HG02763 (cell line): ENCODE measurements at regions not wholly inside any gene's neighbourhood (a gene's known extent, or its start where the extent isn't known, plus 50 kb on each side); places are given as distances from the start of the nearest gene placed in this dataset.

Experiments
- ATAC-seq: cut with Tn5 transposase; IDR thresholded peaks from one replicate; pipeline ENCODE4 v1.9.1; 2021; ENCODE audit warnings: mild to moderate bottlenecking, moderate library complexity; ENCODE audit not compliant: unreplicated experiment

DNA sequence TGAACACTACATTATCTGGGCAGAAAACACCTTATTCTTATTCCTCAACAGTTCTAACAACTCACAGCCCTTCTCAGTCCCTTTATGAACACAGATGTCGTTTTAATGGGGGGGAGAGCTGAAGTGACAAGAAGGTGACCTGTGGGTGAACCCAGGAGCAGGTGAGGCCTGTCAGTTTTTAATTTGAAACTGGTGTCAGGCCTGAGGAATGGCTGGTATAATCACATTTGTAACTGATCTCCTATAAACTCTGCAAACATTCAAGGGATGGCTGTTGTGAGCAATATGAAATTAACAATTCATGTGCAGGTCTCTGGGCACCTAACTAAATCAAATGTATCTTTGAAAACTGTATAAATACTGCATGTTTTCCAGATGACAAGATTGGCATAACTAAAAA lies 362.1 kb upstream of the NR5A2 start:
- ATAC-seq, result no peak

DNA sequence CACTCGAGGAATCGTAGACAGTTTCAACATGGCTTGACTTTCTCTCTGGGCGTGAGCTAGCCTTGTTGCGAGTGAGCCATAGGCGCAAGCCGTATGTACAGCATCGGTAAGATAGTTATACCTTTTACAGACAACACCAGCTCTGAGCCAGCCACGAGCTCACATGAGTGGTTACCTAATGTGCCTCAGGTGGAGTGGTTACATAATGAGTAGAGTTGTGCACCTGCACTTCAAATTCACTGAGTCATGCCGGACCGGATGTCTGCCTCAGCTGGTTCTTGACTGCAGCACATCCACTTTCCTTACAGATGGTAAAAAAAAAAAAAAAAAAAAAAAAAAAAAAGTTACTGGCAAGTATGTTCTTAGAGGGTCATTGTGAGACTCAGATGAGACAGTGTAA lies 360.4 kb upstream of the NR5A2 start:
- no peak for ATAC-seq

DNA sequence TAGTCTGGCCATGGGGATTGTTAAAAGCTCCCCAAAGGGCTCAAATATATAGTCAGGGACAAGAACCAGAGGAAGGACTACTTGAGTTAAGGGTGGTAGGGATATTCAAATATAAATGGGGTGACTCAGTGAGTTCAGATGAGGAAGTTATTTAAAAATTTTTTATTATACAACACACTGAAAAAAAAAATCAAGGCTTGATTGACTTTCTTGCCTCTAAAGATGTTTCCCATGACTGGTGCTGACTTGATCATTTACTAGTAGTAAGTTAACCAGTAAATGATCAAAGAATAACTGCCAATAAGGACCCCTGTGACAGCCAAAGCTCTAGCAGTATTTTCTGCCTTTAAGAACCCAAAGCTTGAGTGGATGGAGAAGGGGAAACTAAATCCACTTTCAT lies 357.6 kb upstream of the NR5A2 start:
- ATAC-seq, result no peak

DNA sequence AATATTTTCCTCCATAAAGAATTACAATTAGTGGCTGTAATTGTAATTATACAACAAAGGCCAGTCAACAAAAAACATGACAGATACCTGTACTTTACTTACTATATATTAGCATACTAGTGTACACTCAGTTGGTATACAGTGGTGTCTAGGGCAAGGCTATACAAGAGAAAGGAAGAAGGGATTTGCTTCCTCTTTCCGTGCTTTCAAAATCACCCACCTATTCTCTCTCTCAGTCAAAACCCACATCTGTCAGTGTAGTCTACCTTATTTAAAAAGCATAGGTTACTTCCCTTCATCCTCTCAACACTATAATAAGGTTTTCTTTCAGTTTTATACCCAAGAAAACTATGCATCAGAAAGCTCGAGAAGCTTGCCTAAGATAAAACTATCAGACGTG lies 355.8 kb upstream of the NR5A2 start:
- ATAC-seq, result no peak

DNA sequence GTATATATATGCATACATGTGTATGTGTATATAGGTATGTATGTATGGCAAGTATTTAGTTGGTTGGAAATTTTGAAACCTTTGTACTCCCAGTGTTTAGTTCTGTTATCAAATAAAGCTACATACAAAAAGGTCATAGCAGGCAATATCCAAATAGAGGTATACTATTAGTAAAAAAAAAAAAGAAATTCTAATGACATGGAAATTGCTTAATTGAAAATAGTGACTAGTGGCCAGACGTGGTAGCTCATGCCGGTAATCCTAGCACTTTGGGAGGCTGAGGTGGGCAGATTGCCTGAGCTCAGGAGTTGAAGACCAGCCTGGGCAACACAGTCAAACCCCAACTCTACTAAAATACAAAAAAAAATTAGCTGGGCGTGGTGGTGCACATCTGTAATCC lies 351.6 kb upstream of the NR5A2 start:
- ATAC-seq, result no peak

DNA sequence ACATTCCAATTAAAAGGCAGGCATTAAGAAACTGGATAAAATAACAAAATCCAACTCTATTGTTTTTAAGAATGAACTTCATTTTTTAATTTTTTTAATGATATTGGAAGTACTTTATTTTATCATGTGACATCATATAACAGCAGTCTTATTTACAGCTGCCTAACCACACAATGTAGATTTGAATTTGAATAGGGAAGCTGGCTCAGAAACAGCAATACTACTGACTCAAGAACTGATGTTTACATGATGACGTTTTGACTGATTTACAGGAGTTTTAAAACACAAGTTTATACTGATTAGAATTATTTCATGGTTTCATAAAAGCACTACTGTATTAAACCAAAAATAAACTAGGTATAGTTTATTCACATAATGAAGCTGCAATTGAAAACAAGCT lies 348.7 kb upstream of the NR5A2 start:
- ATAC-seq, result no peak

DNA sequence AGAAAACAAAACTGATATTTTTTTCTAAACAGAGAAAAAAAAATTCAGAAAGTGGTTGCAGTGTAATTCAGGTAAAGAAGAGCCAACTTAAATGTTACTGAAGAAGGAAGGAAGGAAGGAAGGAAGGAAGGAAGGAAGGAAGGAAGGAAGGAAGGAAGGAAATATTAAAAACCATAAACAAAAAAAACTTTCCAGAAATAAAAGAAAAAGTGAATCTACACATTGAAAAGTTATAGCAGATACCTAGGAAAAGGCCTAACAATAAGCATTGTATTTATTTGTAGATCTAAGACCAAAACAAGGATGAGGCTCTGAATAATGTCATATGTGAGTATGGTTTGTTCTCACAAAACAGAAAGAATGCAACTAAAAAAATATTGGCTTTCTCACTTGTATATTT lies 345.4 kb upstream of the NR5A2 start:
- no peak for ATAC-seq

DNA sequence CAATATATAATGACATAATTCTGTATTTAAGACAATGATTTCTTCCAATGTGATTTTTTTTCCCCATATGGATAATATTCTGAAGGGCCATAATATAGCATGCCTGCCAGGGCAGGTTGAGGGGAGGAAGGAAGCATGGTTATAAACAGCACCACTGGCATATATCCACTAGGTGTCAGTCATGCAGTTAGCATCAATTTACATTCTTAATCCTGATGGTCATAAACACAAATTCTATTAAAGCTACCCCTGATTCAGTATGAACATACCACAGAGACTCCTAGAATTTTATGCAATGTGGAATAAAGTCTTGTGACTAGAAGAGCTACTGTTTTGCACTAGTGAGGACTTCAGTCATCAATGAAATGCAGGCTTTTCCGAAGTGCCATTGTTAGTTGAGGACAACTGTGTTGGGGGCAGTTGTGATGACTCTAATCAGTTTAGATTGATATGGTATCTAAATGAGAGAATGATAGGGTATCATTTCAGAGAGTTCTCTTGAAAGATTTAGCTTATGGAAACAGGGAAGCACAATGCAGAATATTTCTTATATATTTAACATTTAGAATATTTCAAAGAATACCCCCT lies 342.7 kb upstream of the NR5A2 start:
- no peak for ATAC-seq

DNA sequence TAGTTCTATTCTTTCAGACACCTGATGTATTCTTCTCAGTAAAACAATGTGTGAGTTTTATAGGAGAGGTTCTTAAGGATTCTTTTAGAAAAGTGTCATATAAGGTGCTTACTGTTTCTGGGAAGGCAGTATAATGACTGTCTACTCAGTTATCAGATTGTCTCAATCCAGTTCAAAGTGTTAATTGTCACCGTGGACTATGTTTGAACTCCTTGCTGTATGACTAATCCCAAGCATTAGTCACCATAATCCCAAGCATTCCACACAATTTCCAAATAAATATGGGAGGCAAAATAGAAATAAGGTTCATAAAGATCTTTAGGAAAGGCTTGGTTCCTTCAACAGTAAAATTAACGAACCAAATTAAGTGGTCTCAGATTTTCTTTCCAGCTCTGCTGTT lies 342.1 kb upstream of the NR5A2 start:
- ATAC-seq, result no peak

DNA sequence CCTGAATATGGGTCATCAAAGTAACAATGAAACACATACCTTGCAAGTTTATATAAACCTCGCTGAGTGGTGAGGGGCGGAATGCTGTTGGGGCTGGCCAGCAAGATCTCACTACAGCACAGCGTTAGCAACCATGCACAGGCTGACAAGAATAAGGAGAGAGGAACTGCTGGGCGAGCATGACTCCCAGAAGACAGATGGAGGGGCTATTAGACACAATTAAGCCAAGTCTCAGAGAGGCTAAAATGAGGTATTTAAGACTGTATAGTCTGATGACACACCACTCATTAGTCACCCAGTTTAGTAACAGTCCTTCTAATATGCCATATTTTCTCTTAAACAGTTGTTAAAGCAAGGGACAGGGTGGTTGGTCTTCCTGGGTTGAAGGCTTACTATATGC lies 340.2 kb upstream of the NR5A2 start:
- ATAC-seq, result no peak

DNA sequence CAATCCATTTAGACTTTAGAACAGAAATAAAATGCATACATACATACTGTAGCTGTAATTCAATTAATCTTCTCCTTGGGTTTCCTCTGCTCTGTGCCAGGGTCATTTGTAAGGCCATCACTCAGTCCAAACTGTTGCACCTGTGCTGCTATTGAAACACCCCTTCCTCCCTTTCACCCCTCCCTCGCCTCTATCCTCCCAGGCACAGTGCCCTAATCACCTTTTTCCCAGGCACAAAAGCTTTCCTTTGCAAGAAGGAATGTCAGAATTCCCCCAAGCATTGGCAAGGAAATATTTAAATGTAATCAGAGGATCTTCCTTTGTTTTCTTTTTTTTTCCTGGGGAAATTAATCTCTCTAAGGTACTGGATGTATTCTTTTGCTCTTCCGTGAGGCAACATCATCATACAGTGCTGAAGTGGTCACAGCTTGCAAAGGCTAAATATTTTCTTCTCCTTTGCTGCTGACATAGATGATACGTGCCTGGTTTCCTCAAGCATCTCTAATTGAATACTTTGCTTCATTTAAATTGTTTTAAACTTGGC lies 339.3 kb upstream of the NR5A2 start:
- ATAC-seq, result no peak

DNA sequence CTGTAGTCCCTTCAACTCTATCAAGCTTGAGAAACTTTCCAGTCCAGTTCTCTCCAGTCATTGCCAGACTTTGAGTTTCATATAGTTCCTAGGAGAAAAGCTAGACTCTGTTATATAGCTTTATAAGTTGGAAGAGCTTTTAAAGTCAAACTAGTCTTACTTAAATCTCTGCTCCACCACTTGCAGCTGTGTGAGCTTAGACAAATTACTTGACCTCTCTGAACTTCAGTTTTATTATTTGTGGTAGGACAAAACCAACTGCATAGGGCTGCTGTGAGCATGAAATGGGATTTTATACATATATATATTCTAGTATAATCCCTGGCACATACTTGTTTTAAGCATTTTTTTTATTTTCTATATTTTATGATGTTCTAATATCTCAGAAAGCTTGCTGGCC lies 338.7 kb upstream of the NR5A2 start:
- ATAC-seq, result no peak

DNA sequence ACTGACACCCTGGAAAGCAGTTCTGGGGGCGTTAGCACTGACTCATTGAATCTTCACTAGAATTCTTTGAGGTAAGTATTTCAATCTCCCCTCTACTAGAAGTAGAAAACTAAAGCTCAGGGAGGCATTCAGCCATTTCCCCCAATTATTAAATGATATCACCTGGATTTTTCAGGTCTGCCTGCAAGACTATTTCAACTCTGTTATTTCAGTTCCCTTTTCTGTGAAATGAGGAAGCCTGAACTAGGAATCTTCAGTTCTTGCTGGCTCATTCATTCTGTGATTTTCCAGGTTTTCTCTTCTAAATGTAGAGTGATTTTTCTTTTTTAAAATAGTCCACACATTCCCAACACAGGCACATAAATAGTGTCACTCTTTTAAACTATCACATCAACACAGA lies 337.0 kb upstream of the NR5A2 start:
- no peak for ATAC-seq

DNA sequence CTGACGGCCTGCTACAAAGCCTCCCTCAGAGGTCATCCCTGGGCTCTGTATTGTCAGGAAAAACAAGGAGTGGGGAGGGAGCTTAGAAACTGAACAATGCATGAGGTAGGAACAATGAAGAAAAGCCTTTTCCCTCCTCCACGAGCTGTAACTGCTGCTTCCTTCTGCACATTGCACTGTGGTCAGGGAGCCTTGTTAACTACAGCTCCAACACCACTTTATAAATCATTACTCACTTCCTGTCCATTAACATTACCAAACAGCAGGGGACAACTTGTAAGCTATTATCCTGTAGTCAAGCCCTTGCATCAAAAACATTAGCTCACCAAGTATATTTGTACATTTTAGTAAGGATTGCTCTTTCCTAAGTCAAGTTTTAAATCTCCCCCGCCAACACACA lies 336.0 kb upstream of the NR5A2 start:
- no peak for ATAC-seq

DNA sequence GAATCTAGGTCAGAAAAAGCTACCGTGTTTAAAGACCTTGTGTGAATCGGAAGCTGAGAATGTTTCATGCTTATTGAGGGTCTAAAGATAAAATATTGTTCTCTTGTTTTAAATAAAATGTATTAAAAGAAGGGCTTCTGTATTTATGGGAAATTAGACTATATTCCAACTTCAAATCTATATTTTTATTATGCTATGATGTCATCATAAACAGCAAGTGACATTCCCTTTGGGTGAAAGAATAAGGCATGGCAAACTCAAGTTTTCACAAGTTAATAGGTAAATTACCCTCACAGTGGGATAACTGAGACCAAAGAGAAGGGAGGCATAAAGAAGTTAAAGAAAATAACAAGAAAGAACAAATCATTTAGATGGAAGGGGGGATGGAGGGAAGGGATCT lies 333.8 kb upstream of the NR5A2 start:
- ATAC-seq, result no peak

DNA sequence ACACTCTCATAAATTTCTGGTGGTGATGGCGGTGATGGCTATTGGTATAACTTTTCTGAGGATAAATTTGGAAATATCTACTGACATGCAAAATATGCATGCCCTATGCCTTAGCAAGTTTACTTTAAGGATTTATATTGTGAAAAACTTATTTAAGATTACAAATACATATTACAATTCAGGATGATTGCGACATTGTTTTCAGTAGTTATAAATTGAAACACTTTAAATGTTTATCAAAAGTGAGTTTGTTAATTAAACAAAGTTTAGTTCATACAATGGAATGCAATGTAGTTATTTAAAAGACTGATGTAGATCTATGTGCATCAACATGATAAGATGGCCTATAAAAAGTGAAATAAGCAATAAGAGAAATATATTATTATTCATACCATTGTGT lies 331.3 kb upstream of the NR5A2 start:
- ATAC-seq, result no peak

DNA sequence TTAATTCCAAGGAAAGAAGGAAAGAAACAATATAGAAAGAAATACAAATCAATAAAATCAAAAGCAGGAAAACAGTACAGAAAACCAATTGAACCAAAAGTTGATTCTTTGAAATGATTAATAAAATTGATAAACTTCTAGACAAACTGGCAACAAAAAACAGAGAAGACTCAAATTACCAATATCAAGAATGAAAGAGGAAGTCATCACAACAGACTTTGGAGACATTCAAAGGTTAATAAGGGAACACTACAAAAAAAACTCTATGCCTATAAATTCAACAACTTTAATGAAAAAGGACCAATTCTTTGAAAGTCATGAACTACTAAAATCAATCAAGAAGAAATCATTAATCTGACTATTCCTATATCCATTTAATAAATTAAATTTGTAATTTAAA lies 329.3 kb upstream of the NR5A2 start:
- ATAC-seq, result no peak

DNA sequence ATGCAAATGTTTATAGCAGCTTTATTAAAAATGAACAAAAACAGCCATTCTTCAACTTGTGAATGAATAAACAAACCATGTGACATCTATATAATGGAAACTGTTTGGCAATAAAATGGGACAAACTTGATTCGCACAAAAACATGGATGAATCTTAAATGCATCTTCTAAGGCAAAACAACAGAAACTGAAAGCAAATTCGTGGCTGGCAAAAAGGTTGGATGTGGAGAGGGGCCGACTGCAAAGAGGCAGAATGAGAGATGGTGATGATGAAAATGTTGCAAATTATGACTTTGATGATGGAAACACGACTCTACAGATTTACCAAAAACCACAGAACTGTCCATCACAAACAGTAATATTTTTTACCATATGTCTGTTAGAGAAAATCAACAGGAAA lies 327.0 kb upstream of the NR5A2 start:
- no peak for ATAC-seq

DNA sequence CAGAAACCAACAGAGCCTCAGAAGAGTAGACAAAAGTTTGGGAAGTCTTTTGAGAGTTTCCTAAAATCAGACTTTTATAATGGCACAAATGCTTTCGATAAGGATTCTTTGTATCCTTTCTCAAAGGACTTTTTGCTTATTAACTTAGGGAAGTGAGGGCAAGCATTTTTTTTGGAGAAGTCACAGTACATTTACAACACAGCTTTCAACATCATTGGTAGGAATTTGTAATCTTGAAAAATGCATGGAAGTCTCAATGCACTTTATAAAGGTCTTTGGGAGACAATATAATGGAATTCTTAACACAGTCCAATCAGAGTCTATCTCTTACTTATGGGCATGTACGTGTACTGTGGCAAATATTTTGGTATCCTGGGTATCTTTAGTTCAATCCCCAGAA lies 325.8 kb upstream of the NR5A2 start:
- no peak for ATAC-seq

DNA sequence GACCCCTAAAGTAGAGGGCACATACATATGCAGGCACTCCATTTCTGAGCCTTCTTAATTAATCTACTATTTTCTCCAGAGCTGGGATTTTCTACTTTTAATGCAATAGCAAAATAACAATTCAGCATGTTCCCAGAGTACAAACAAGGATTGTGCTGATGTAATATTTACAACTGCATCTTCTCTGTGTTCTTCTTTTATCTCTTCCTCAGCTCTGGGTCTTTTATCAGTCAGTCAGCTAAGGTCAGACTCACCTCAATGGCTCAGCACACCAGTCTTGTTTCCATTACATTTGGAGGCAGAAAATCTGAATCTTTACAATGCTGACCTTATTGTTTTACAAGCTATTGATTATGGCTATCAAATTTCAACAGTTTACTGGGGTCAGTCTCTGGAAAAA lies 323.3 kb upstream of the NR5A2 start:
- no peak for ATAC-seq

DNA sequence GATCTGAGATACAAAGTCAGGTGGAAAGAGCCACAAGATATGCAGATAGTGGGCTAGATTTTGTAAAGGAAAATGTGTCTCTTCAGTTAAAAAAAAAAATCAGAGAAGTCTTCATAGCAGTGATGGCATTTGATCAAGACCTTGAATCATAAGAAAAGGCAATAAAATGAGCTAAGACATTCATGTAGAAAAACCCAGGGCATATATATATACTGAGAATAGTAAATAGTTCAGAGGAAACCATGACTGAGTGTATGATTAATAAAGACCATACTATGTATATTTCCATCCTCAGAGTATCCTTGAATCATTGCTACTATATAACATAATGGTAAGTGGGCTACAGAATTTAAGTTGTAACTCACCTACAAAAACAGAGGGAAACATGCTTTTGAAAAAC lies 321.7 kb upstream of the NR5A2 start:
- no peak for ATAC-seq

DNA sequence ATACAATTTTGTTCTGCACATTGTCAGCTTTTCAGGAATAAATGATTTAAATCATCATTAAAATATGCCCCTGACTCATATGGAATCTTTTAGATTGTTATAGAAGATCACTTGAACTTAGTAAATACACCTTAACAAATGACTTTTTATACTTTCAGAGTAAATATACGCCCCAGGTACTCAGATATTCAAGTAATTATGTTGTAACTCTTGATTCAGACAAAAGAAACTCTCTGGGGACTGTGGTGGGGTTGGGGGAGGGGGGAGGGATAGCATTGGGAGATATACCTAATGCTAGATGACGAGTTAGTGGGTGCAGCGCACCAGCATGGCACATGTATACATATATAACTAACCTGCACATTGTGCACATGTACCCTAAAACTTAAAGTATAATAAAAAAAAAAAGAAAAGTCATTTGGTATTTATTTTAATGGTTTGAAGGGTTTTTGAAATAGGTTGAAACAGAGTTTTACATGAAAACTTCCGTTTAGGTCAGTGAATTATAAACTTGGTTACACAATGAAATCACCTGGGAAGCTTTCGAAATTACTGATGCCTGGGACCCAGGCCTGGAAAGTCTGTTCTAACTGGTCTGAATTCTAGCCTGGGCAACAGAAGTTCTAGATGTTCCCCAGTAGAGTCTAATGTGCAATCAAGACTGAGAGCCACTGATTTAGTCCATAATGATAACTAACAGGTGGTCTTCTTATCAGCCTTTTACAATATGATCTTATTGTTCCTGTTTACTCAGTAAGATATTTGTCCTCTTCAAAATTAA lies 320.5 kb upstream of the NR5A2 start:
- no peak for ATAC-seq

DNA sequence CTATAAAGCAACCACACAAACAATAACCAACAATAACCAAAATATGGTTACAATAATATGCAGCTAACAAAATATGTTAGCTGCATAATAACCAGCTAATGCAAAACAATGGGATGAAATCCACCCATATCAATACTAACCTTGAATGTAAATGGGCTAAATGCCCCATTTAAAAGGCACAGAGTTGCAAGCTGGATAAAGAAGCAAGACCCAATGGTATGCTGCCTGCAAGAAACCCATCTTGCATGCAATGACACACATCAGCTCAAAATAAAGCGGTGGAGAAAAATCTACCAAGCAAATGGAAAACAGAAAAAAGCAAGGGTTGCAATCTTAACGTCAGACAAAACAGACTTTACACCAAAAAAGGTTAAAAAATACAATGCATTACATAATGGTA lies 316.5 kb upstream of the NR5A2 start:
- no peak for ATAC-seq
